HCT116 (cell line): ENCODE measurements at regions not wholly inside any gene's neighbourhood (a gene's known extent, or its start where the extent isn't known, plus 50 kb on each side); places are given as distances from the start of the nearest gene placed in this dataset.
"Not testable (repeated sequence)": the region's sequence is repeated elsewhere in the genome, so short reads cannot be mapped to it uniquely, and the experiment has no call there.

Experiments
- ATAC-seq: fragments of 200-7000 bp; cut with Tn5 transposase; 2 replicates; pipeline ENCODE4 v1.9.1; 2020; ENCODE audit warnings: mild to moderate bottlenecking, moderate library complexity
- BruUV-seq: library from RNA; stranded (reverse); fragments of 400-500 nt; replicated peaks from 2 replicates; lab custom pipeline; 2021; lab: Mats Ljungman, UMichigan
- CTCF ChIA-PET: fragments of 300-600 bp; sonication (Branson Sonifier 250); formaldehyde crosslinking; loops from one replicate; lab custom pipeline; 2021; ENCODE audit warnings: antibody characterized with exemption; lab: Charles Lee
- POLR2A ChIA-PET: fragments of 300-600, 350-600 bp; sonication (Branson Sonifier 250); formaldehyde crosslinking; loops from one replicate; lab custom pipeline; 2021; ENCODE audit warnings: antibody characterized with exemption; lab: Charles Lee
- RAD21 ChIA-PET, 2 experiments: fragments of 300-600 bp; sonication (Branson Sonifier 250); formaldehyde crosslinking; loops; one replicate each; lab custom pipeline; 2023; ENCODE audit warnings: low total read pairs in 2 of 2; ENCODE audit not compliant: uncharacterized antibody in 2 of 2, unreplicated experiment in 2 of 2, low non-redundant PET in 1 of 2; lab: Charles Lee
- DNase-seq: peaks from one replicate; pipeline ENCODE4 v3.0.0-alpha.2; 2010; ENCODE audit warnings: low read depth, low spot score
- H2AFZ ChIP-seq: fragments of 200-600 bp; shearing (Covaris generic), sonication (generic); 2 replicates; pipeline ENCODE4 v1.6.1; 2017; ENCODE audit warnings: low read depth, mixed run types, mixed read lengths, antibody characterized with exemption, low read length; ENCODE audit not compliant: poor library complexity, severe bottlenecking
- H3K27ac ChIP-seq: 2 replicates; pipeline ENCODE4 v1.5.1; 2012; ENCODE audit warnings: low read depth, low read length
- H3K27me3 ChIP-seq: fragments of 200-600 bp; sonication (generic); 2 replicates; pipeline ENCODE4 v1.6.1; 2016; ENCODE audit warnings: mixed run types, low read length, mixed read lengths; ENCODE audit not compliant: insufficient read depth
- H3K36me3 ChIP-seq, 2 experiments: fragments of 200-500 bp in 1 of 2; fragments of 200-600 bp in 1 of 2; sonication (Bioruptor generic) in 1 of 2; sonication (generic) in 1 of 2; 2 replicates each; pipeline versions ENCODE4 v1.5.1 to v1.6.1; 2014 to 2016; ENCODE audit warnings: low read length in 2 of 2, inconsistent platforms in 1 of 2, mixed read lengths in 1 of 2, mixed run types in 1 of 2; ENCODE audit not compliant: insufficient read depth in 2 of 2, control insufficient read depth in 1 of 2
- H3K4me1 ChIP-seq, 2 experiments: fragments of 200-600 bp in 1 of 2; sonication (generic) in 1 of 2; 2 replicates each; pipeline versions ENCODE4 v1.5.1 to v1.6.1; 2012 to 2017; ENCODE audit warnings: low read length in 2 of 2, inconsistent platforms in 1 of 2, mild to moderate bottlenecking in 1 of 2, mixed read lengths in 1 of 2, mixed run types in 1 of 2, moderate library complexity in 1 of 2; ENCODE audit not compliant: insufficient read depth in 2 of 2, control insufficient read depth in 1 of 2
- H3K4me2 ChIP-seq: fragments of 200-600 bp; sonication (generic); 2 replicates; pipeline ENCODE4 v1.6.1; 2017; ENCODE audit warnings: mixed run types, low read length, mixed read lengths
- H3K4me3 ChIP-seq, 2 experiments: fragments of 200-600 bp in 1 of 2; sonication (generic) in 1 of 2; replicated peaks in 1 of 2; 2 replicates each; pipeline ENCODE4 v1.5.1; 2011 to 2016; ENCODE audit warnings: low read length in 2 of 2, control low read depth in 1 of 2, low read depth in 1 of 2, mild to moderate bottlenecking in 1 of 2, mixed read lengths in 1 of 2, mixed run types in 1 of 2
- H3K79me2 ChIP-seq: fragments of 200-600 bp; sonication (generic); 2 replicates; pipeline ENCODE4 v1.6.1; 2017; ENCODE audit warnings: mild to moderate bottlenecking, mixed run types, low read length, moderate library complexity, mixed read lengths; ENCODE audit not compliant: insufficient read depth
- H3K9ac ChIP-seq: fragments of 200-600 bp; sonication (generic); 2 replicates; pipeline ENCODE4 v1.6.1; 2016; ENCODE audit warnings: low read length, mixed read lengths
- H3K9me2 ChIP-seq: fragments of 200-600 bp; sonication (generic), shearing (Covaris generic); 2 replicates; pipeline ENCODE4 v1.6.1; 2017; ENCODE audit warnings: mixed run types, mild to moderate bottlenecking, moderate library complexity; ENCODE audit not compliant: insufficient read depth
- H3K9me3 ChIP-seq, 2 experiments: fragments of 200-500 bp in 1 of 2; fragments of 200-600 bp in 1 of 2; sonication (Bioruptor generic) in 1 of 2; sonication (generic) in 1 of 2; 2 replicates each; pipeline ENCODE4 v1.6.1; 2014 to 2017; ENCODE audit warnings: low read length in 2 of 2, mixed read lengths in 2 of 2, inconsistent platforms in 1 of 2, low read depth in 1 of 2, mild to moderate bottlenecking in 1 of 2, mixed run types in 1 of 2, moderate library complexity in 1 of 2; ENCODE audit not compliant: control insufficient read depth in 1 of 2, insufficient read depth in 1 of 2
- H4K20me1 ChIP-seq: fragments of 200-600 bp; sonication (generic), shearing (Covaris generic); 2 replicates; pipeline ENCODE4 v1.6.1; 2017; ENCODE audit warnings: mixed run types, mild to moderate bottlenecking, moderate library complexity; ENCODE audit not compliant: insufficient read depth
- ATF3 ChIP-seq: IDR thresholded peaks from 2 replicates; pipeline ENCODE4 v1.6.1; 2012
- CBX3 ChIP-seq: IDR thresholded peaks from 2 replicates; pipeline ENCODE4 v1.6.1; 2012; ENCODE audit warnings: low read depth
- CEBPB ChIP-seq: IDR thresholded peaks from 2 replicates; pipeline ENCODE4 v1.6.1; 2012; ENCODE audit warnings: low read depth
- EZH2 ChIP-seq: fragments of 200-600 bp; sonication (generic); IDR thresholded peaks from 2 replicates; pipeline ENCODE4 v1.6.1; 2017; ENCODE audit warnings: antibody characterized with exemption, mixed run types
- EZH2phosphoT487 ChIP-seq: fragments of 200-600 bp; IDR thresholded peaks from 2 replicates; pipeline ENCODE4 v1.6.1; 2018; ENCODE audit warnings: antibody characterized with exemption, borderline replicate concordance
- FOSL1 ChIP-seq: IDR thresholded peaks from 2 replicates; pipeline ENCODE4 v1.6.1; 2012; ENCODE audit warnings: low read depth
- POLR2A ChIP-seq: IDR thresholded peaks from 2 replicates; pipeline ENCODE4 v1.7.0; 2011; ENCODE audit warnings: borderline replicate concordance; ENCODE audit not compliant: insufficient read depth, insufficient read length; ENCODE audit errors: extremely low read depth
- RAD21 ChIP-seq: IDR thresholded peaks from 2 replicates; pipeline ENCODE4 v1.6.1; 2012; ENCODE audit warnings: low read depth, mild to moderate bottlenecking
- REST ChIP-seq: IDR thresholded peaks from 2 replicates; pipeline ENCODE4 v1.6.1; 2012; ENCODE audit warnings: low read depth
- SIN3A ChIP-seq: IDR thresholded peaks from 2 replicates; pipeline ENCODE4 v1.6.1; 2012; ENCODE audit warnings: low read depth
- SP1 ChIP-seq: IDR thresholded peaks from 2 replicates; pipeline ENCODE4 v1.6.1; 2012; ENCODE audit warnings: low read depth
- SRF ChIP-seq: IDR thresholded peaks from 2 replicates; pipeline ENCODE4 v1.6.1; 2012; ENCODE audit warnings: low read depth
- TCF7L2 ChIP-seq: IDR thresholded peaks from 2 replicates; pipeline ENCODE4 v1.7.0; 2011; ENCODE audit warnings: borderline replicate concordance, inconsistent platforms; ENCODE audit not compliant: insufficient read depth, insufficient read length; ENCODE audit errors: extremely low read depth
- YY1 ChIP-seq: IDR thresholded peaks from 2 replicates; pipeline ENCODE4 v1.6.1; 2011; ENCODE audit warnings: low read length, low read depth, moderate library complexity, mild to moderate bottlenecking; ENCODE audit not compliant: insufficient replicate concordance; ENCODE audit errors: extremely low read depth
- ZFX ChIP-seq: fragments of 450-650 bp; IDR thresholded peaks from 2 replicates; pipeline ENCODE4 v1.6.1; 2017
- intact Hi-C: fragments of 100-400 bp; cut with micrococcal nuclease; formaldehyde crosslinking; loops from 2 replicates; pipeline ENCODE4 v1.10.0; 2022
- TF ChIP-seq, protein P1 (sequence below): IDR thresholded peaks from 2 replicates; pipeline ENCODE4 v1.6.1; 2012
- TF ChIP-seq, protein P2 (sequence below): IDR thresholded peaks from 2 replicates; pipeline ENCODE4 v1.6.1; 2011; ENCODE audit warnings: mild to moderate bottlenecking, low read length, moderate library complexity; ENCODE audit not compliant: insufficient replicate concordance; ENCODE audit errors: extremely low read depth

DNA sequence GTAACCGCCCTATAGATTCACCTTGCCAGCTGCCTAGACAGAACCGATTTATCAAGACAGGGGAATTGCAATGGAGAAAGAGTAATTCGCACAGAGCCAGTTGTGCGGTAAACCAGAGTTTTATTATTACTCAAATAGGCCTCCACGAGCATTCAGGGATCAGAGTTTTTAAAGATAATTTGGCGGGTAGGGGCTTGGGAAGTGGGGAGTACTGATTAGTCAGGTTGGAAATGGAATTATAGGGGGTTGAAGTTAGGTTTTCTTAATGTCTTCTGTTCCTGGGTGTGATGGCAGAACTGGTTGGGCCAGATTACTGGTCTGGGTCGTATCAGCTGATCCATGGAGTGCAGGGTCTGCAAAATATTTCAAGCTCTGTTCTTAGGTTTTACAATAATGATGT is 756.9 kb upstream of the ADGRB3 start:
- H3K9me2 ChIP-seq, RAD21 ChIA-PET, ATAC-seq, DNase-seq, H3K36me3 ChIP-seq, H3K9ac ChIP-seq, H3K79me2 ChIP-seq, intact Hi-C loops, H3K27me3 ChIP-seq, POLR2A ChIA-PET, BruUV-seq, H3K27ac ChIP-seq, H3K4me2 ChIP-seq, H2AFZ ChIP-seq, H4K20me1 ChIP-seq, CTCF ChIA-PET, H3K4me3 ChIP-seq, H3K4me1 ChIP-seq: not testable (repeated sequence)
- peaks cover 0 to 16% of the 10 kb centered on the region in 2 experiments; a peak in 2 of 4 replicates for H3K9me3 ChIP-seq

DNA sequence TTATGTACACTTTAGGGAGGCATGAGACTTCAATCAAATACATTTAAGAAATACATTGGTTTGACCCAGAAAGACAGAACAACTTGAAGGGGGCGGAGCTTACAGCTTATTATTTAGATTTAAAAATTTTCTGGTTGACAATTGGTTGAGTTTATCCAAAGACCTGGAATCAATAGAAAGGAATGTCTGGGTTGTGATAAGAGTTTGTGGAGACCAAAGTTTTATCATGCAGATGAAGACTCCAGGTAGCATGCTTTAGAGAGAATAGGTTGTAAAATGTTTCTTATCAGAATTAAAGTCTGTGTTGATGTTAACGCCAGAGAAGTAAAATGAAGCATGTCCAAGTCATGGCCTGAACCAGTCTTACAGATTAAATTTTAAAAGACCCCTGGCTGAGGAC is 757.8 kb upstream of the ADGRB3 start:
- Histone ChIP-seq H3K27ac (no peak overlapping the region), H3K79me2 (no peaks in the 10 kb centered on the region), H3K9ac (no peak overlapping the region), H3K27me3 (no peaks in the 10 kb centered on the region), H3K9me2 (no peaks in the 10 kb centered on the region), H2AFZ (no peak overlapping the region), H3K4me2 (no peak overlapping the region), H3K4me3 (no peak overlapping the region), H3K36me3 (no peaks in the 10 kb centered on the region), H3K9me3 (peaks cover 0 to 16% of the 10 kb centered on the region in 2 experiments; a peak in 2 of 4 replicates), H3K4me1 (no peaks in the 10 kb centered on the region), H4K20me1 (no peaks in the 10 kb centered on the region)
- RAD21 ChIA-PET, result no interaction called here
- ATAC-seq (no peak), DNase-seq (no peak)
- intact Hi-C loops, result no loop called here
- TF ChIP-seq EZH2phosphoT487 (no peak), TCF7L2 (no peak), SRF (no peak), CEBPB (no peak), SIN3A (no peak), RAD21 (no peak), REST (no peak), POLR2A (no peak), SP1 (no peak), CBX3 (no peak), ZFX (no peak), ATF3 (no peak), FOSL1 (no peak), EZH2 (no peak), YY1 (no peak)
- TF ChIP-seq, protein P1, sequence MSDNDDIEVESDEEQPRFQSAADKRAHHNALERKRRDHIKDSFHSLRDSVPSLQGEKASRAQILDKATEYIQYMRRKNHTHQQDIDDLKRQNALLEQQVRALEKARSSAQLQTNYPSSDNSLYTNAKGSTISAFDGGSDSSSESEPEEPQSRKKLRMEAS, result no peak
- TF ChIP-seq, protein P2, sequence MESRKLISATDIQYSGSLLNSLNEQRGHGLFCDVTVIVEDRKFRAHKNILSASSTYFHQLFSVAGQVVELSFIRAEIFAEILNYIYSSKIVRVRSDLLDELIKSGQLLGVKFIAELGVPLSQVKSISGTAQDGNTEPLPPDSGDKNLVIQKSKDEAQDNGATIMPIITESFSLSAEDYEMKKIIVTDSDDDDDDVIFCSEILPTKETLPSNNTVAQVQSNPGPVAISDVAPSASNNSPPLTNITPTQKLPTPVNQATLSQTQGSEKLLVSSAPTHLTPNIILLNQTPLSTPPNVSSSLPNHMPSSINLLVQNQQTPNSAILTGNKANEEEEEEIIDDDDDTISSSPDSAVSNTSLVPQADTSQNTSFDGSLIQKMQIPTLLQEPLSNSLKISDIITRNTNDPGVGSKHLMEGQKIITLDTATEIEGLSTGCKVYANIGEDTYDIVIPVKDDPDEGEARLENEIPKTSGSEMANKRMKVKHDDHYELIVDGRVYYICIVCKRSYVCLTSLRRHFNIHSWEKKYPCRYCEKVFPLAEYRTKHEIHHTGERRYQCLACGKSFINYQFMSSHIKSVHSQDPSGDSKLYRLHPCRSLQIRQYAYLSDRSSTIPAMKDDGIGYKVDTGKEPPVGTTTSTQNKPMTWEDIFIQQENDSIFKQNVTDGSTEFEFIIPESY, result no peak
- POLR2A ChIA-PET, result no interaction called here
- CTCF ChIA-PET, result no interaction called here
- BruUV-seq, result no TSS peak
